ENCODE measurements at regions not wholly inside any gene's neighbourhood (a gene's known extent, or its start where the extent isn't known, plus 50 kb on each side); places are given as distances from the start of the nearest gene placed in this dataset.
A peak's percentile ranks its signal among the peaks of the same experiment; 100 is the strongest.
"Not testable (repeated sequence)": the region's sequence is repeated elsewhere in the genome, so short reads cannot be mapped to it uniquely, and the experiment has no call there.

GRCh38 chr14:106802413-106803364 lies 1276.3 kb downstream of the TMEM121 start:
- TF ChIP-seq ZFX (IDR thresholded peaks at IDR 0.05; ENCODE audit: borderline replicate concordance), result no peak
- peak; percentile 86 for TF ChIP-seq CTCF (IDR thresholded peaks at IDR 0.05)

GRCh38 chr14:106803379-106803778 lies 1277.0 kb downstream of the TMEM121 start:
- no peak for TF ChIP-seq ZFX (IDR thresholded peaks at IDR 0.05; ENCODE audit: borderline replicate concordance)
- H3K27ac ChIP-seq, result no peak overlapping the region

More at GRCh38 chr14:106802413-106803364, 1276.3 kb downstream of the TMEM121 start:
- H3K27ac ChIP-seq, result no peak overlapping the region

- TF ChIP-seq ZFX (IDR thresholded peaks at IDR 0.05; ENCODE audit: borderline replicate concordance), result no peak
- TF ChIP-seq CTCF (IDR thresholded peaks at IDR 0.05), result no peak
- no peak overlapping the region for H3K27ac ChIP-seq
Measured at GRCh38 chr14:106807493-106807892, 1281.1 kb downstream of the TMEM121 start.

GRCh38 chr14:106808458-106808857 lies 1282.1 kb downstream of the TMEM121 start:
- no peak overlapping the region for H3K27ac ChIP-seq
- no peak for TF ChIP-seq ZFX (IDR thresholded peaks at IDR 0.05; ENCODE audit: borderline replicate concordance)
- TF ChIP-seq CTCF (IDR thresholded peaks at IDR 0.05), result no peak

GRCh38 chr14:106808907-106809306 lies 1282.5 kb downstream of the TMEM121 start:
- TF ChIP-seq ZFX (IDR thresholded peaks at IDR 0.05; ENCODE audit: borderline replicate concordance) (no peak), CTCF (IDR thresholded peaks at IDR 0.05) (no peak)
- H3K27ac ChIP-seq, result no peak overlapping the region

- TF ChIP-seq ZFX (IDR thresholded peaks at IDR 0.05; ENCODE audit: borderline replicate concordance) (no peak), CTCF (IDR thresholded peaks at IDR 0.05) (no peak)
Measured at GRCh38 chr14:106809615-106810014, 1283.2 kb downstream of the TMEM121 start.

GRCh38 chr14:106810168-106810567 lies 1283.8 kb downstream of the TMEM121 start:
- not testable (repeated sequence) for H3K27ac ChIP-seq

More at GRCh38 chr14:106809615-106810014, 1283.2 kb downstream of the TMEM121 start:
- no peak overlapping the region for H3K27ac ChIP-seq

- no peak overlapping the region for H3K27ac ChIP-seq
- TF ChIP-seq CTCF (IDR thresholded peaks at IDR 0.05) (no peak), ZFX (IDR thresholded peaks at IDR 0.05; ENCODE audit: borderline replicate concordance) (no peak)
Measured at GRCh38 chr14:106811162-106811561, 1284.8 kb downstream of the TMEM121 start.

Data from 22Rv1 (cell line).